Erythroblast (primary cell): ENCODE measurements at regions not wholly inside any gene's neighbourhood (a gene's known extent, or its start where the extent isn't known, plus 50 kb on each side); places are given as distances from the start of the nearest gene placed in this dataset.

ENCODE experiments used
- DNase-seq, 2 experiments: peaks; one replicate each; lab custom pipeline; 2025; lab: John Stamatoyannopoulos, UW
- GATA1 ChIP-seq: IDR thresholded peaks from 2 replicates; pipeline ENCODE4 v1.6.1; 2011; ENCODE audit warnings: low read depth, mild to moderate bottlenecking, control low read depth, low read length, moderate library complexity
- POLR2A ChIP-seq: IDR thresholded peaks from 2 replicates; pipeline ENCODE4 v1.6.1; 2011; ENCODE audit warnings: mild to moderate bottlenecking, low read length

DNA sequence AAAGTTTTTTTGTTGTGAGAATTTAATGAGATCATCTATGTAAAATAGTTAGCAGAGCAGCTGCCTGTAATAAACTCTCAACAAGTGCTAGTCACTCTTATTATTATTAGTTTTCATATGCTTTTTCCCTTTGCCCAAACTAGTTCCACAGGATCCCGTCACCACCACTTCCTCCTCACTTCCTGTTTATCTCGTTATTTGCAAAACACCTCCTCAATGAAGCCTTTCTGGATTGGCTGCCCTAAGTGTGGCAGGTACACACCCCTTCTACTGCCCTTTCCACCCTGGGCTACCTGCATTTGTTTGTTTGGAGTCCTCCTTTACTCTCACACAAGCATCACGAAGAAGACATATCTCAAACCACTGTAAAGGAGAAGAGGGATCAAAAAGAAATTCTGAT, 54.4 kb upstream of the KLF3 start:
- DNase-seq: peak in 1 of 2 experiments; percentile 8
- TF ChIP-seq POLR2A (no peak), GATA1 (no peak)

- TF ChIP-seq POLR2A (no peak), GATA1 (no peak)
- DNase-seq: no peak
Observed at GRCh38 chr4:38610521-38610920, 53.5 kb upstream of the KLF3 start.

- DNase-seq: no peak
- TF ChIP-seq GATA1 (no peak), POLR2A (no peak)
Observed at GRCh38 chr4:38610966-38611431, 53.0 kb upstream of the KLF3 start.

DNA sequence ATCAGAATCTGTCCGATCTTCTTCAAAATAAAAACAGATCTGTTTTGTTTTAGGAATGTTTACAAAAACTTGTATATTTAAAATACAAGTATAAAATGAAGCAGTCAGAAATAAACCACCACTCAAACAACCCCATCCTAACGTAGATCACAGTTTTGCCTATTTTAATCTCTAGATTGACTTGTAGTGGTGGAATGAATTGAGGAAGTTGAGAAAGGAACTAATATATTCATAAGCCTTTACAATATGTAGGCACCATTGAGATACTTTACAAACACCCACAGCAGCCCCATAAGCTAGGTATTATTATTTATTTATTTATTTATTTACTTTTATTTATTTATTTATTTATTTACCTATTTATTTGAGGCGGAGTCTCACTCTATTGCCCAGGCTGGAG, 52.3 kb upstream of the KLF3 start:
- TF ChIP-seq GATA1 (no peak), POLR2A (no peak)
- DNase-seq: no peak

DNA sequence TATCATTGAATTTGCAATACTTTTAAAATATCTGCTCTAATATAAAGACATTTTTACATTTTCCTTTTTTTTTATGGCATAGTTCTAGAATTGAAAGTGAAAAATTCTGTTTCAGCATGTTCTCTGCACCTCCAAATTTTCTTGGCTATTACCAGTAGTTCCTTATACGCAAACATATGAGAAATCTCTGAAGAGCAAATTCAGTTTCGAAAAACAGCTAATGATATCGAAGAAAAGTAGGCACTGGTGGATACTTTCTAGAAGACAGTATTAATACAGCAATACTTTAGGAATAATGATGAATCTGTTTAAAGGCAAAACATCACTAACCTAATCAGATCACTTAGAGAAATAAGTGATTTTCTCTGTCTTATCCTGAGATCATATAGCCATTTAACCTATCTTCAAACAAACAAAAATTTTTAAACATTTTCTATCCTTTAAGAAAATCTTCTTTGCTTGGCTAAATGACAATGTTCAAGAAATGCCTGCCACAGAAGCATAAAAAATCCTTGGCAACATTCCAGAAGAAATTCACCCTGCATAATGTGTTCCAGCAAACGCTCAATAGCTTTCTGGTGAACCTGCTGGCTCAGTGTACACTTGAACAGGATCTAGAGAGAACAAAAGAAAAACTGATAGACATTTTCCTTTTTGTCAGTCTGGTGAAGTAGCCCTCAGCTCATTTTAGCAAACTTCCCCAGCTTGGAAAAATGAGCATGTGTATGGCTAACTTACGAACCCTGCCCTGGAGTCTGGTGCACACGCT, 51.2 kb upstream of the KLF3 start:
- TF ChIP-seq GATA1 (no peak), POLR2A (no peak)
- no peak for DNase-seq
